HG03342 (cell line): ENCODE measurements at regions not wholly inside any gene's neighbourhood (a gene's known extent, or its start where the extent isn't known, plus 50 kb on each side); places are given as distances from the start of the nearest gene placed in this dataset.
A peak's percentile ranks its signal among the peaks of the same experiment; 100 is the strongest.

Source experiments
- ATAC-seq: cut with Tn5 transposase; IDR thresholded peaks from one replicate; pipeline ENCODE4 v1.9.1; 2021; ENCODE audit warnings: mild to moderate bottlenecking, moderate library complexity; ENCODE audit not compliant: unreplicated experiment

- no peak for ATAC-seq
Observed at GRCh38 chr7:130990178-130990832, 256.3 kb upstream of the KLF14 start.

- ATAC-seq: no peak
Observed at GRCh38 chr7:130993671-130994365, 259.8 kb upstream of the KLF14 start.

- no peak for ATAC-seq
Observed at GRCh38 chr7:130994378-130995115, 260.5 kb upstream of the KLF14 start.

GRCh38 chr7:130995252-130996081, 261.5 kb upstream of the KLF14 start:
- ATAC-seq: no peak

GRCh38 chr7:130996205-130996832, 262.3 kb upstream of the KLF14 start:
- ATAC-seq: no peak

GRCh38 chr7:130996833-130997231, 262.8 kb upstream of the KLF14 start:
- no peak for ATAC-seq

GRCh38 chr7:130998993-130999602, 265.1 kb upstream of the KLF14 start:
- ATAC-seq: no peak

- no peak for ATAC-seq
Observed at GRCh38 chr7:130999926-131000325, 265.9 kb upstream of the KLF14 start.

- no peak for ATAC-seq
Observed at GRCh38 chr7:131000389-131000788, 266.4 kb upstream of the KLF14 start.

- ATAC-seq: no peak
Observed at GRCh38 chr7:131000873-131001272, 266.9 kb upstream of the KLF14 start.

- no peak for ATAC-seq
Observed at GRCh38 chr7:131002600-131002999, 268.6 kb upstream of the KLF14 start.

GRCh38 chr7:131003634-131004033, 269.6 kb upstream of the KLF14 start:
- no peak for ATAC-seq

- ATAC-seq: peak; percentile 40
Observed at GRCh38 chr7:131004371-131004770, 270.4 kb upstream of the KLF14 start.

GRCh38 chr7:131007439-131008330, 273.7 kb upstream of the KLF14 start:
- ATAC-seq: no peak

GRCh38 chr7:131008840-131009711, 275.1 kb upstream of the KLF14 start:
- no peak for ATAC-seq

GRCh38 chr7:131010029-131010716, 276.2 kb upstream of the KLF14 start:
- ATAC-seq: no peak

GRCh38 chr7:131010717-131011431, 276.9 kb upstream of the KLF14 start:
- no peak for ATAC-seq
